SKM-1 treated with dmso at 0.1 percent for 144 hours (cell line): ENCODE measurements at regions not wholly inside any gene's neighbourhood (a gene's known extent, or its start where the extent isn't known, plus 50 kb on each side); places are given as distances from the start of the nearest gene placed in this dataset.
"Not testable (repeated sequence)": the region's sequence is repeated elsewhere in the genome, so short reads cannot be mapped to it uniquely, and the experiment has no call there.

Experiments used
- DNase-seq: peaks from one replicate; lab custom pipeline; 2025; ENCODE audit not compliant: unreplicated experiment; lab: John Stamatoyannopoulos, UW

- no peak for DNase-seq
Observed at GRCh38 chr4:167908816-167909215, 183.5 kb upstream of the ANXA10 start.

GRCh38 chr4:167912535-167912934 lies 179.8 kb upstream of the ANXA10 start:
- DNase-seq = not testable (repeated sequence)

- no peak for DNase-seq
Observed at GRCh38 chr4:167918077-167918476, 174.3 kb upstream of the ANXA10 start.

GRCh38 chr4:167930166-167930565 lies 162.2 kb upstream of the ANXA10 start:
- no peak for DNase-seq

- no peak for DNase-seq
Observed at GRCh38 chr4:167934216-167934615, 158.1 kb upstream of the ANXA10 start.

- no peak for DNase-seq
Observed at GRCh38 chr4:167939863-167940616, 152.3 kb upstream of the ANXA10 start.

GRCh38 chr4:167943872-167944505 lies 148.3 kb upstream of the ANXA10 start:
- no peak for DNase-seq

GRCh38 chr4:167944721-167945120 lies 147.6 kb upstream of the ANXA10 start:
- no peak for DNase-seq

- DNase-seq = no peak
Observed at GRCh38 chr4:167955006-167955405, 137.3 kb upstream of the ANXA10 start.

- DNase-seq = no peak
Observed at GRCh38 chr4:167956676-167957075, 135.7 kb upstream of the ANXA10 start.

GRCh38 chr4:167964766-167965373 lies 127.5 kb upstream of the ANXA10 start:
- DNase-seq = no peak

GRCh38 chr4:167966143-167966542 lies 126.2 kb upstream of the ANXA10 start:
- no peak for DNase-seq

GRCh38 chr4:167973513-167973912 lies 118.8 kb upstream of the ANXA10 start:
- no peak for DNase-seq

GRCh38 chr4:167985565-167985964 lies 106.8 kb upstream of the ANXA10 start:
- no peak for DNase-seq

GRCh38 chr4:167986044-167986443 lies 106.3 kb upstream of the ANXA10 start:
- no peak for DNase-seq

- no peak for DNase-seq
Observed at GRCh38 chr4:167987285-167987684, 105.1 kb upstream of the ANXA10 start.

GRCh38 chr4:167989815-167990214 lies 102.5 kb upstream of the ANXA10 start:
- DNase-seq = no peak

- not testable (repeated sequence) for DNase-seq
Observed at GRCh38 chr4:168008112-168008511, 84.2 kb upstream of the ANXA10 start.

GRCh38 chr4:168019019-168019651 lies 73.2 kb upstream of the ANXA10 start:
- DNase-seq = no peak

- DNase-seq = no peak
Observed at GRCh38 chr4:168019921-168020320, 72.4 kb upstream of the ANXA10 start.

- no peak for DNase-seq
Observed at GRCh38 chr4:168021666-168022065, 70.7 kb upstream of the ANXA10 start.

GRCh38 chr4:168028568-168028967 lies 63.8 kb upstream of the ANXA10 start:
- no peak for DNase-seq
